ENCODE measurements at regions not wholly inside any gene's neighbourhood (a gene's known extent, or its start where the extent isn't known, plus 50 kb on each side); places are given as distances from the start of the nearest gene placed in this dataset.

GRCh38 chr6:14431385-14432330 is 314.1 kb downstream of the CD83 start:
- no peak for DNase-seq
- ATAC-seq: no peak
- Histone ChIP-seq H3K4me1 (peaks cover 9 to 17% of the 10 kb centered on the region in 2 donors), H3K4me3 (no peak overlapping the region), H3K27me3 (no peaks in the 10 kb centered on the region), H3K36me3 (no peaks in the 10 kb centered on the region), H3K9me3 (no peaks in the 10 kb centered on the region), H3K27ac (no peak overlapping the region)
- TF ChIP-seq POLR2A (IDR thresholded peaks at IDR 0.05) (no peak), CTCF (IDR thresholded peaks at IDR 0.05 in 4 of 5, conservative IDR thresholded peaks at IDR 0.05 in 1 of 5) (no peak)
- in situ Hi-C loops (cut with MboI; ENCODE audit: low sequenced_read_pairs in 4 of 4): no loop called here
- intact Hi-C loops (cut with DNase I; ENCODE audit: low total_unique reads): no loop called here

GRCh38 chr6:14434916-14435690 is 317.5 kb downstream of the CD83 start:
- peaks cover 9 to 20% of the 10 kb centered on the region in 2 donors for H3K4me1 ChIP-seq
- no peaks in the 10 kb centered on the region for H3K27me3 ChIP-seq
- no peak overlapping the region for H3K27ac ChIP-seq
- in situ Hi-C loops (cut with MboI; ENCODE audit: low sequenced_read_pairs in 4 of 4) (no loop called here), intact Hi-C loops (cut with DNase I; ENCODE audit: low total_unique reads) (no loop called here)
- ATAC-seq: no peak
- TF ChIP-seq CTCF (IDR thresholded peaks at IDR 0.05 in 4 of 5, conservative IDR thresholded peaks at IDR 0.05 in 1 of 5) (no peak), POLR2A (IDR thresholded peaks at IDR 0.05) (no peak)
- no peaks in the 10 kb centered on the region for H3K9me3 ChIP-seq
- no peak overlapping the region for H3K4me3 ChIP-seq
- no peak for DNase-seq
- H3K36me3 ChIP-seq: no peaks in the 10 kb centered on the region

GRCh38 chr6:14436592-14437132 is 319.1 kb downstream of the CD83 start:
- no peak for TF ChIP-seq CTCF (IDR thresholded peaks at IDR 0.05 in 4 of 5, conservative IDR thresholded peaks at IDR 0.05 in 1 of 5)
- TF ChIP-seq POLR2A (IDR thresholded peaks at IDR 0.05): no peak
- intact Hi-C loops (cut with DNase I; ENCODE audit: low total_unique reads): no loop called here
- no peaks in the 10 kb centered on the region for H3K27me3 ChIP-seq

GRCh38 chr6:14439419-14439818 is 321.8 kb downstream of the CD83 start:
- Histone ChIP-seq H3K4me1 (peaks cover 18 to 36% of the 10 kb centered on the region in 2 donors), H3K27me3 (no peaks in the 10 kb centered on the region), H3K36me3 (no peaks in the 10 kb centered on the region), H3K27ac (no peak overlapping the region), H3K4me3 (no peak overlapping the region), H3K9me3 (no peaks in the 10 kb centered on the region)
- no peak for ATAC-seq
- intact Hi-C loops (cut with DNase I; ENCODE audit: low total_unique reads): no loop called here
- in situ Hi-C loops (cut with MboI; ENCODE audit: low sequenced_read_pairs in 4 of 4): no loop called here
- DNase-seq: no peak
- no peak for TF ChIP-seq CTCF (IDR thresholded peaks at IDR 0.05 in 4 of 5, conservative IDR thresholded peaks at IDR 0.05 in 1 of 5)

More at GRCh38 chr6:14436592-14437132, 319.1 kb downstream of the CD83 start:
- no peaks in the 10 kb centered on the region for H3K9me3 ChIP-seq
- no peak overlapping the region for H3K4me3 ChIP-seq
- H3K36me3 ChIP-seq: no peaks in the 10 kb centered on the region
- peaks cover 11 to 30% of the 10 kb centered on the region in 2 donors for H3K4me1 ChIP-seq
- ATAC-seq: peak in 1 of 2 donors; percentile 41
- DNase-seq: no peak
- in situ Hi-C loops (cut with MboI; ENCODE audit: low sequenced_read_pairs in 4 of 4): no loop called here
- peak overlapping the region in 1 of 4 donors; percentile 42 for H3K27ac ChIP-seq
